ENCODE measurements at regions not wholly inside any gene's neighbourhood (a gene's known extent, or its start where the extent isn't known, plus 50 kb on each side); places are given as distances from the start of the nearest gene placed in this dataset.

DNA sequence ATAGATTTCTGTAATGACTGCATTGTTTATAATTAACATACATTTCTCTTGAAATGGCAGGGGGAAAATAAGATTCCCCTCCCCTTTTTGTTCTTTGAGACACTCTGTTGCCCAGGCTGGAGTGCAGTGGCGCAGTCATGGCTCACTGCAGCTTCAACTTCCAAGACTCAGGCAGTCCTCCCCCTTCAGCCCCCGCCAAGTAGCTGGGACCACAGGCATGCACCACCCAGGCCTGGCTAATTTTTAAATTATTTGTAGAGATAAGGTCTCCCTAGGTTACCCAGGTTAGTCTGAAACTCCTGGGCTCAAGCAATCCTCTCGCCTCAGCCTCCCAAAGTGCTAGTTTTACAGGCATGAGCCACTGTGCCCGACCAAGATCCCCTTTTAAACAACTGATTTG, 67.7 kb downstream of the KATNIP start:
- TF ChIP-seq CTCF (IDR thresholded peaks at IDR 0.05; ENCODE audit: borderline replicate concordance, extremely low read depth, low read length, poor library complexity, severe bottlenecking), result no peak
- TF ChIP-seq EZH2 (IDR thresholded peaks at IDR 0.05; ENCODE audit: borderline replicate concordance, low read depth, low read length, severe bottlenecking), result no peak
